ENCODE measurements at regions not wholly inside any gene's neighbourhood (a gene's known extent, or its start where the extent isn't known, plus 50 kb on each side); places are given as distances from the start of the nearest gene placed in this dataset.

GRCh38 chr9:109722007-109722406 is 58.0 kb upstream of the PALM2AKAP2 start:
- TF ChIP-seq ARNTL (CRISPR knock-in tag; IDR thresholded peaks at IDR 0.05; ENCODE audit: borderline replicate concordance, low read depth) (no peak), PATZ1 (CRISPR knock-in tag; IDR thresholded peaks at IDR 0.05; ENCODE audit: borderline replicate concordance) (no peak)
- ATAC-seq: no peak

- TF ChIP-seq POU6F1 (CRISPR knock-in tag; IDR thresholded peaks at IDR 0.05; ENCODE audit: borderline replicate concordance, low read depth) (no peak), ZC3H10 (CRISPR knock-in tag; IDR thresholded peaks at IDR 0.05) (no peak), ARNTL (CRISPR knock-in tag; IDR thresholded peaks at IDR 0.05; ENCODE audit: borderline replicate concordance, low read depth) (no peak), ZNF565 (CRISPR knock-in tag; conservative IDR thresholded peaks at IDR 0.05; ENCODE audit: low read depth) (no peak), ISL1 (CRISPR knock-in tag; IDR thresholded peaks at IDR 0.05) (no peak), SNAI2 (CRISPR knock-in tag; IDR thresholded peaks at IDR 0.05) (no peak), TOX (CRISPR knock-in tag; IDR thresholded peaks at IDR 0.05; ENCODE audit: borderline replicate concordance) (no peak), CSDC2 (CRISPR knock-in tag; IDR thresholded peaks at IDR 0.05) (no peak), OSR1 (CRISPR knock-in tag; IDR thresholded peaks at IDR 0.05) (no peak), GLIS3 (CRISPR knock-in tag; IDR thresholded peaks at IDR 0.05) (no peak), ZNF8 (CRISPR knock-in tag; IDR thresholded peaks at IDR 0.05) (no peak), PPARA (CRISPR knock-in tag; IDR thresholded peaks at IDR 0.05; ENCODE audit: borderline replicate concordance) (no peak), BACH2 (CRISPR knock-in tag; IDR thresholded peaks at IDR 0.05; ENCODE audit: borderline replicate concordance) (no peak), ZNF70 (CRISPR knock-in tag; IDR thresholded peaks at IDR 0.05) (no peak)
- no peak for ATAC-seq
Measured at GRCh38 chr9:109723781-109724180, 56.2 kb upstream of the PALM2AKAP2 start.

GRCh38 chr9:109725460-109725859 is 54.5 kb upstream of the PALM2AKAP2 start:
- TF ChIP-seq CSRNP3 (CRISPR knock-in tag; IDR thresholded peaks at IDR 0.05): no peak
- no peak for TF ChIP-seq ZFP3 (CRISPR knock-in tag; IDR thresholded peaks at IDR 0.05)
- TF ChIP-seq BACH2 (CRISPR knock-in tag; IDR thresholded peaks at IDR 0.05; ENCODE audit: borderline replicate concordance): no peak
- no peak for TF ChIP-seq PATZ1 (CRISPR knock-in tag; IDR thresholded peaks at IDR 0.05; ENCODE audit: borderline replicate concordance)
- ATAC-seq: no peak

GRCh38 chr9:109726119-109726518 is 53.9 kb upstream of the PALM2AKAP2 start:
- ATAC-seq: no peak

More at GRCh38 chr9:109726119-109726518, 53.9 kb upstream of the PALM2AKAP2 start:
- no peak for TF ChIP-seq PPARA (CRISPR knock-in tag; IDR thresholded peaks at IDR 0.05; ENCODE audit: borderline replicate concordance)
- no peak for TF ChIP-seq ZNF70 (CRISPR knock-in tag; IDR thresholded peaks at IDR 0.05)
- TF ChIP-seq TOX (CRISPR knock-in tag; IDR thresholded peaks at IDR 0.05; ENCODE audit: borderline replicate concordance): no peak
- TF ChIP-seq BACH2 (CRISPR knock-in tag; IDR thresholded peaks at IDR 0.05; ENCODE audit: borderline replicate concordance): no peak
- TF ChIP-seq RARB (CRISPR knock-in tag; IDR thresholded peaks at IDR 0.05): no peak
- no peak for TF ChIP-seq CSRNP3 (CRISPR knock-in tag; IDR thresholded peaks at IDR 0.05)
- TF ChIP-seq TSHZ2 (CRISPR knock-in tag; IDR thresholded peaks at IDR 0.05): no peak
- no peak for TF ChIP-seq ZNF8 (CRISPR knock-in tag; IDR thresholded peaks at IDR 0.05)
- TF ChIP-seq CREB5 (CRISPR knock-in tag; IDR thresholded peaks at IDR 0.05; ENCODE audit: low read depth): no peak
- TF ChIP-seq ZNF565 (CRISPR knock-in tag; conservative IDR thresholded peaks at IDR 0.05; ENCODE audit: low read depth): no peak

Data from SK-N-SH treated with all-trans-retinoic acid at 6 μM for 48 hours (cell line).